NCI-H748 (cell line): ENCODE measurements at regions not wholly inside any gene's neighbourhood (a gene's known extent, or its start where the extent isn't known, plus 50 kb on each side); places are given as distances from the start of the nearest gene placed in this dataset.

Experiments
- DNase-seq: peaks from one replicate; lab custom pipeline; 2025; ENCODE audit not compliant: unreplicated experiment; lab: John Stamatoyannopoulos, UW

DNA sequence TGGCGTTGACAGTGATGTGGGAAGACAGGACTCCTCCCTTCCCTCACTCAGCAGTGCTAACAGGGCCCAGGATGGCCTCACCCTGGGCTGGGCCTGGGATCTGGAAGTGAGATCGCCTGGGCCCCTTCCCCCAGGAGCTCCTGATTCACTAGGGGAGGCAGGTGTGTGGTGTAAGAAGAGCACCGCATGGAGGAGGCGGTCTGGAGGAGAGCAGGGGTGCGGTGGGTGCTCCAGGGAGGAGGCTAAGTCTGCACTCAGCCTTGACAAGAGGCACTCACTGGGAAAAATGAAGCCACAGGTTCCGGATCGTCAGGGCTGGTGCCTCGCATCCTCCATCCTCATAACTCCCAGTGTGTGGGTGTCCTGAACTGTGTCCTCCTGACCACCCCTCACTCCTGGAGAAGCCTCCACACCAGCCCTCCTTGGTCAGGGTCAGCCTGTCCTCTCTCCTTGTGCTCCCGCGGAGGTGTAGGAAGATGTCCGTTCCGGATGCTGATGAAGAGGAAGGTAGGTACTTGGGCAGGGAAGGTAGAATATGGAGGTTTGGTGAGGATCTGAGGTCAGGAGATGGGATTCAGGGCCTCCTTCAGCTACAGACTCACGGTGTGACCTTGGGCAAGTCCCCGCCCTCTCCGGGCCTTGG lies 142.1 kb upstream of the WNT4 start:
- no peak for DNase-seq

DNA sequence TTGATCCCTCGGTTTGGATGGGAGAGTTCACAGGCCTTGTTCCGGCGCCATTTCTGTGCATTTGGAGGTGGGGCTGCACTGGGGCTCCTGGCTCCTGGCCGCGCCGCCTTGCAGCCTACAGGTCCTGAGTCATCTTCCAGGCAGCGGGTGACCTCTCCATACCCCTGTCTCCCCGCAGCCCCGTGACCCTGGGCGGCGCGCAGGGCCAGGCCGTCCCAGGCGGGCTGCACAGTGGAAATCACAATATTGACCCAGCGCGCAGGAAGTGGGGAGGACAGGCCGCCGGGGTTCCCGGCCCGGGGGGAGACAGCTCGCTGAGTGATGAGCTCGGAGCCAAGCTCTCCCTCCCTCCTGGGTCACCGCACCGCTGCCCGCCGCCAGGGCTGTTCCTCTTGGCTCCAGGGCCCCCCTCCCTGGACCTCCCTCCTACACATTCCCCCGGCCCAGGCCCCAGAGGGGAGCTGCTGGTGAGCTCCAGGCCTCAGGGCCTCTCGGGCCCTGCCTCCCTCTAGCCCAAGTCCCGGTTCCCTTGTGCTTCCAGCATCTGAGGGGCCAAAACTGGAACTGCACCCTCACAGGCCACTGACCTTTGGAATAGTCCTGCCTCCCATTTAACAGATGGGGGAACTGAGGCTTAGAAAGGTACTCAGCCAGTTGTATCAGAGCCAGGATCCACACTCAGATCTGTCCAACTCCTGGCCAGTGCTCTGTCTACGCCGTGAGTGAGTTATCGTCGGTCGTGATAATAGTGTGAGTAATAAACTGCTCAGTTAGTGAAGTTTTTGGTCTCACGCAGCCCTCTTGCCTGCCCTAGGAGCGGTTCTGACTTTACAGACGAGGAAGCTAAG lies 142.9 kb upstream of the WNT4 start:
- no peak for DNase-seq

DNA sequence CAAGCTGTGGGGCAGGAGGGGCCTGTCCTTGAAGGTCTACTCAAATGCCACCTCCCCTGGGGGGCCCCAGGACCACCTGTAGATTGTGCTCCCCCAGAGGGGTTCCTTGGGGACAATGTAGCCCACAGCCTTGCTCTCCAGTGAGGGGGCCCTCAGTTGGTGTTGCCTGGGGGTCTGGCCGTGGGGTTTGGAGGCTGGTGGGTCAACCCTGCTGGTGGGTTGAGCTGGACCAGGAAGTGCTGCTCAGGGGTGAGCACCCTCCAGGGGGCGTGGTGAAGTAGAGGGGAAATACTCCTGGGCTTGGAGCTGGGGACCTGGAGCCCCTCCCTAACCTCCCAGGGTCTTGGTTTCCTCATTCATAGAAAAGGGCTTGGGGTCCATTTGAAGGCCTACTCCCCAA lies 143.6 kb upstream of the WNT4 start:
- DNase-seq: no peak

DNA sequence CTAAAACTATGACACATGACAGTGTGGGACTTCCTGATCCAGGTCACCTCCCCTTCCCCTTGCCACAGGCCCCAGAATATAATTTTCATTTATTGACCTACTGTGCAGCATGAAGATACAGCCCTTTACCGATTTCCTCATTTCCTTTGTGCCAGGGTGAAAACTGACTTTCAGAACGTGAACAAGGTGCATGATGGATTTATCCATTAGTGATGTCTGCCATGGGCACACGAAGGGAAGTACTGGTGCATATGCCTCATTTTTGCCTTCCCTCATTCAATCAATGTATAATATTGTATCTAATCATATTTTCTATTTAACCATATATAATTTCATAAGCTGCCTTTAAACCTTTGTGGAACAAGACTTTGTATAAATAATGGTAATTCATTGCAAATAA lies 144.4 kb upstream of the WNT4 start:
- DNase-seq: no peak

DNA sequence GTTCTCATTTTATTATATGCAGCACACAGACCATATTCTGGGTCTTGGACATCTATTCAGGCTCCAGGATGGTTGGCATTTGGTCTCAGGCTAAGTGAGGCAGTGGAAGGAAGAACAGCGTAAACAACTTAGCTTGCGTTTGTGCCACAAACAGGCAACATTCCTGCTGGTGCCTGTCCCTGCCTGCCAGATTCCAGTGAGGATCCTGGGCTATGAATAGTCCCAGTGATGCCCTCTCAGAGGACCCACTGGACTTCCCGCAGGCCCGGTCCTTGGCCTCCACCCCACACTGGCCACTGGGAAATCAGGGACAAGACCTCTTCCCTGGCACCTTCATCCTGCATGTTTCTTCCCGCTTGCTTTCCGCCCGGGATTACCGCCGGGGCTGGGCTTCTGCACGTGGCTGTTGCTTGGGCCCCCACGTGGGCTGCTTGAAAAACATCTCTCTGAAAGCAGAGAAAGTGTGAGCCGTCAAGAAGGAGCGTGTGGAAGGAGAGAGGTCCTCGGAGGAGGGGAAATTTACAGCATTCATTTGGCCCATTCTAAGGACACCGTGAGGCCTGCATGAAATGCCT lies 145.1 kb upstream of the WNT4 start:
- DNase-seq: no peak

DNA sequence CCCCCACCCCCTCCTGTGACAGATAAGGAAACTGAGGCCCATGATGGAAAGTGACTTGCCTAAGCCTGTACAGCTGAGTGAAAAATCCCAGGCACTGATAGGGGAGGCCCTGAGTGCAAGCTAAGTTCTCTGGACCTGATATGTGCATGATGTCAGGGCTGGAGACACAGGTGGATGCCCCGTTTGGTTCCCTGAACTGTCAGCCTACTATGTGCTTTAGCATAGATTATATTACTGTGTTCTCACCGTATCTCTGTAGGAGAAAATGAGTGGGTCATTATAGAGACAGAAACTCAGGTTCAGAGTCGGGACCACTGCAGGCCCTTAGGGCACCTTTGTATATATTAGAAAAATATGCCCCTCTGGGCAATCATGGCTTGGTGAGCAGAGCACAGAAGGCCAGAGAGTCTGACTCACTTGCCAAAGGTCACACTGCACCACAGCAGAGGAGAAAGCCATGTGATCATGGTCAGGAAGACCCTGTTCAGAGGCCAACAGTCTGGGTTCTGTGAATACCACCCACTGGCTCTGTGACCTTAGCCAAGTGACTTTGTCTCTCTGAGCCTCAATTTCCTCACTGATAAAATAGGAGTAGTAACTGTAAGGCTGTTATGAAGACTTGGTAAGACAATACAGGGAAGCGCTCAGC lies 145.8 kb upstream of the WNT4 start:
- no peak for DNase-seq

DNA sequence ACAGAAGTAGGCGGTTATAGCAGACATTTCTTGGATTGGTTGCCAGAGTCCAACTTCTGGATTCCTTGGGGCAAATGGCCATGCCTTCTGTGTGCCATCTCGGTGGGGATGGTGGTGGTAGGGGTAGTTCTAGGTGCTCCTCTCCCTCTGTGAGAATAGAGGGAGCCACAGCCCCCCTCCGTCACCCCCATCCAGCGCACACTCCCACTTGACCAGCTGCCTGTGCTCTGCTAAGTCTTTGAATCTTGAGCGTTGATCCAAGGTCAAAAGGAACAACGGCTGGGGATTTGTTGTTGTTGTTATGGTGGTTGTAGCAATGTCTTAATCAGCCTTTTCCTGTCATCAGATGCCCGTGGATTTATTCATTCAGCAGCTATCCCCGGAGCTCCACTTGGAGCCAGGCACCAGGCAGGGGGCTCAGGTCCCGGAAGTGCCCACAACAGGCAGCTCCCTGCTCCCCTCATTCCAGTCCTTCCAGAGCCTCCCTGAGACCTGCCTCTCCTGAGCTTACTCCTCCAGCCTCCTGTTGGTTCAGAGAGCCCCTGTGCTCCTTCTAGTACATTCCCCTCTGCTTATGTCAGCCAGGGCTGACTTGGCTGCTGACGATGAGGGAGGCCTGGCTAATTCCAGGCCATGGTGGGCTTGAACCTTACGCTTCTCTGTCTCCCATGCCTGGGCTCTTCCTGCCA lies 146.6 kb upstream of the WNT4 start:
- DNase-seq: no peak

DNA sequence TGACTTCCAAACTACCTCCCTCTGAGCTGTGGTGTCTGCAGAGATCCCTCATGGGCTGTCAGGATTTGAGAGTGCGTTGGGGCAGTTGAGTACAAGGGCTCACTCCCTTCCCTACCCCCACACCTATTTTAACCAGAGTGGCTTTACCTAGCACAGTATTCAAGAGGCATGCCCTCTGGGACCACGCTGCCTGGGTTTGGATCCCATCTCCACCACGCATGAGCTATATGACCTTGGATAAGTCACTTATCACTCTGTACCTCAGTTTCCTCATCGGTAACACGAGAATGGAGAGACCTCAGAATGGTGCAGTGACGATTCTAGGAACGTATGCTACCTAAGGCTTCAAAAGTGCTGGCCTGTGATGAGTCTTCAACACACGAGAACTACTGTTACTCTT lies 147.3 kb upstream of the WNT4 start:
- no peak for DNase-seq

DNA sequence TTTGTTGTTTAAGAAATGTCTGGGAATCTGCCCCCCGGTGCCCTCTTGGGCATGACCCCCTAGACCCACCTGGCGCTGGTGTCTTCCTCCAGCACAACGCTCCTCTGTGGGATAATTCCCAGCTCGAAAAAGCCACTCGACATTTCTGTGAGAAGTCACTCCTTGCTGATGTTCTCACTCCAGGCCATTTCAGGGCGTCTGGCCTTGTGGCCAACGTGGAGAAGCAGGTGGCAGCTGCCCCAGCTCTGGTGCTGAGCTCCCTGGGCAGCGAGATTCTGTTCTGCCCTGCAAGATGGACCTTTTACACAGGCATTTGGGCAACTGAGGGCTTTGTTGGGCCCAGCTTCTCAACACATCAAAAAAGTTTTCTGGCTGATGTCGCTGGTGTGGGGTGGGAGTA lies 147.7 kb upstream of the WNT4 start:
- no peak for DNase-seq

DNA sequence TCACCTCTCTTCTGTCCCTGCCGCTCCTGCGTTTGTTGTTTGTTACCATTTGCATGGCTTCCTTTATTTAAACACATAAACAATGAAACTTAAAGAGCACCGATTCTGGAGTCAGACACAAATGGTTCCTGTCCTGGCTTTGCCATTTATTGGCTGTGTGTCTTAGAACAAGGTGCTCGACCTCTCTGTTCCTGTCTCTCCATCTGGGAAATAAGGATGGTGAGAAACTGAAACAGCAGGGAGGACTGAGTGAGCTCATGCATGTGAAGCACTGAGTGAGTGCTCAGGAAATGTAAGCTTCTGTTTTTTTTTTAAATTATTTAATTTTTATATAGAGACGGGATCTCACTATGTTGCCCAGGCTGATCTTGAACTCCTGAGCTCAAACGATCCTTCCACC lies 148.2 kb upstream of the WNT4 start:
- DNase-seq: no peak

DNA sequence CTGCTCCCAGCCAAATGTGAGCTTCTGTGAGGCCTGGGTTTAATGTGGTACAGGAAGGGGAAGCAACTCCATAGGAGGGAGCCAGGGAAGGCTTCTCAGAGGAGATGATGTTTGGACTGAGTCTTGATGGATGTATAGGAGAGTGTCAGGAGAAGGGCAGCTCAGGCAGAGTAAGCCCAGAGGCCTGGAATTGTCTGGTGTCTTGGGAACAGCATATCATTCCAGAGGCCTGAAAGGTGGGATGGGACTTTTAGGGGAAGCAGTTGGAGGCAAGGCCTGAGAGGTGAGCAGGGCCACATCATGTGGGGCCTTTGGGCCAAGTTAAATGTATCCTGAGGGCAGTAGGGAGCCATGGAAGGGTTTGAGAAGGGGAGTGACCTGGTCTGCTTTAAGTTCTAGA lies 148.6 kb upstream of the WNT4 start:
- no peak for DNase-seq

DNA sequence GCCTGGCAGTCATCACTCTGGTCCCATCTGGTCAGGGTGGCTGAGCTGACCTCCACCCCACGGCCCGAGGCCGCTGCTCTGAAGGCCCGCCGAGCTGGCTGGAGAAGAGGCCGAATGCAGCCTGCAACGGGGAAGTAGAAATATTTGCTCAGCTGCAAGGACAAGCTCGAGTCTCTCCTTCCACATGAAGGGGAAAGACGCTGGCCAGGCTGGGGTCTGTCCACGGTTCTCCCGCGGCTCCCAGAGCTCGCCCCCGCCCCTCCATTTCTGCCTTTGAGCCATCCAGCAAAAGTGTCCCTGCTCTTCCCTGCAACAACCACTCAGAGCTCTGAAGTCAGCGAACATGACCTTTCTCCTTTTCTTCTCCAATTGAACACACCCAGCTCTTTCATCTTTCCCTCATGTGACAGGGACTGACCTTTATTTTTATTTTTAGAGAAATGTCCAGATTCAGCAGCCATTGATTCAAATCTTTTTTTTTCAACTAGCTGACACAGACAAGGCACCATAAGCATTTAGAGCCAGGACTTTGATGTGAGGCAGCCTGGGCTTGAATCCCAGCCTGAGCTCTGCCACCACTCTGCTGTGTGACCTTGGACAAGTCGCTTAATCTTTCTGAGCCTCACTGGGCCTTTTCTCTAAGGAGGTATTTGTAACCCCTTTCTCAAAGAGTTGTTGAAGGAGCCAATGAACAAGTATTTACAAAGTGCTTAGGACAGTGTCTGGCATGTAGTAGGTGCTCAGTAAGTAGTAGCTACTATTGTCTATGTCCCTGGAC lies 149.3 kb upstream of the WNT4 start:
- DNase-seq: no peak

DNA sequence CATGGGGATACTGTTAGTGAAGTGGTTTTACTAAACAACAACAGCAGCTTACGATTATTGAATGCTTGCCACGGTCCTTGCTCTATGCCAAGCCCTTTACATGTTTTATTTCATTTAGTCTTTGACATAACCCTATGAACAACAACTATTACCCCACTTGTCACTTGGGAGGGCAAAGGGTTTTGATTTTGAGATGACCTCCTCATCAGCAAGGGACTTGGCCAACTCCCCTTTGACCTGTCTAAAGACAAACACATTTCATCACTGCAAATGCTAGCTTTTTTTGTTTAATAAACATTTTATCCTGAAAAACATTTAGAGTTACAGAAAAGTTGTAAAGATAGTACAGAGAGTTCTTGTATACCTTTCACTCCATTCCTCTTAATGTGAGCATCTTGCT lies 152.5 kb upstream of the WNT4 start:
- DNase-seq: no peak

DNA sequence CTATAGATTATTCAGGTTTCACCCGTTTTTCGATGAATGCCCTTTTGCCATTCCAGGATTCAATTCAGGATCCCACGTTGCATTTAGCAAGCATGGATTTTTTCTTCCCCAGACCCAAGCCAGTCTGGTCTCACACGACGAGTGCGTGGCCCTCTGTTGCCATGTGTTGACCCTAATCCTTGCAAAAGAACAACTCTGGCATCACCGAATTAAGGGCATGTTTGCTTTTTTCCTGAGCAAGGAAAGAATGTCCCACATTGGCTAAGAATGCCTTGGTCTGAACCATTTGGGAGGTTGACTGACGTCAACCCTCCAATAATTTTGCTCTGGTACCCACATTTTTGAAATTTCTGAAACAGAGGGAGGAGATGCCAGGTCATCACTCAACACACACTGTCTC lies 153.0 kb upstream of the WNT4 start:
- no peak for DNase-seq

DNA sequence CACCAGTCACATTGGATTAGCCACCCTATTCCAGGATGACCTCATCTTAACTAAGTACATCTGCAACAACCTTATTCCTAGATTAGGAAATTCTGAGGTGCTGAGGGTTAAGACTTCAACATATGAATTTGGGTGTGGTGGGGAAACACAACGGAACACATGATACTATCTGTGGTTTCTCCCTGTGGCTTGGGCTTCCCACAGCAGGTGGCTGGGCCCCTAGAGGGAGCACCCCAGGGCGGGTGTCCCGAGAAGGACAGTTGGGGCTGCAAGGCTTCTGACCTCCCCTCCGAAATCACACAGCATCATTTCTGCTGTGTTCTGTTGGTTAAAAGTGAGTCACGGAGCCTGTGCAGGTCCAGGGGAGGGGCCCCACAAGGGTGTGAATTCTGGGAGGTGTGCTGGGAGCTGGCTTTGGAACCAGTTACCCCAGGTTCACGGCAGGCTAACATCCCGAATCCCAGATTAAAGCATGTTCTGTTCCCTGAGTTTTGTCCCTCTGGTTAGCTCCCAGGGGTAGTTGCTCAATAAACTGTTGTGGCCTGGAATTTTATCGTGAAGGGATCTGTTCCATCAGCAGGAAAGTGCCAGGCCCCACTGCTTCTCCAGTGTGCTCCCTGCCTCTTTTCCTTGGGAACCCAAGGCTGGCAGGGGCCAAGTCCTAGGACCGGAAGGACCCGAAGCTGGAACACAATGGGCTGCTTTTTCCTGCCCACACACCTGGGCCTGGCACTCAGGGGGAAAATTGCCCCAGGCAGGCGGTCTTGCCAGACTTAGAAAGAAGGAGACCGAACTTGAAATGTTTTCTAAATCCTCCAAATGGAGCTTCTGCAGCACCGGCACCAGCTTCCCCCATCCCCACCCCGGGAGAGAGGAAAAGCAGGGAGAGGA lies 154.0 kb upstream of the WNT4 start:
- DNase-seq: no peak

DNA sequence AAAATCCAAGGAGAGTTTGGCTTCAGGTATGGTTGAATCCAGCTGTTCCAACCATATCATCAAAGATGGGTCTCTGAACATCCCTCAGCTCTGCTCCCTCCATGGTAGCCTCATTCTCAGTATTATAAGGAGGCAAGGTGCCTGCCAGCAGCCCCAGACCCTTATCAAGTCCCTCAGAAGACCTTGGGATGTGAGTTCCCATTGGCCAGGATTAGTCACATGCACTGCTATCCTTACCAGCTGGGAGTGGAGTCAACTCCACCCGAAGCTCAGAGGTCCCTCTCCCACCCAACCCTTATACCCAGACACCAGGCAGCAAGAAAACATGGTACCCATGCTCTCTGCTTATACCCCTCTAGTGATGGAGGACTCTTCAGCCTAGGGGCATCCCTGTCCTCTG lies 153.7 kb upstream of the ZBTB40 start:
- no peak for DNase-seq

DNA sequence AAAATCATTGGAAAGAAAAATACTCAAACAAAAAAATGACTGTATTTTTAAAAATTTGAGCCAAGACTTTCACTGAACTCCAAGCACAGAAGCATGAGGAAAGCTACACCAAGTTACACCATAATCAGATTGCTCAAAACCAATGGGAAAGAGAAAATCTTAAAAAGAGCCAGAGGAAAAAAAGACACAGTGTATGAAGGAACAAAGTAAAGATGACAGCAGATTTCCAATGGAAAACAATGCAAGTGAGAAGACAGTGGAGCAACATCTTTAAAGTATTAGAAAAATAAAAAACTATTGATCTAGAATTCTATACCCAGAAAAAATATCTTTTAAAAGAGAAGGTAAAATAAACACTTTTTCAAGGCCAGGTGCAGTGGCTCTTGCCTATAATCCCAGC lies 147.8 kb upstream of the ZBTB40 start:
- no peak for DNase-seq

DNA sequence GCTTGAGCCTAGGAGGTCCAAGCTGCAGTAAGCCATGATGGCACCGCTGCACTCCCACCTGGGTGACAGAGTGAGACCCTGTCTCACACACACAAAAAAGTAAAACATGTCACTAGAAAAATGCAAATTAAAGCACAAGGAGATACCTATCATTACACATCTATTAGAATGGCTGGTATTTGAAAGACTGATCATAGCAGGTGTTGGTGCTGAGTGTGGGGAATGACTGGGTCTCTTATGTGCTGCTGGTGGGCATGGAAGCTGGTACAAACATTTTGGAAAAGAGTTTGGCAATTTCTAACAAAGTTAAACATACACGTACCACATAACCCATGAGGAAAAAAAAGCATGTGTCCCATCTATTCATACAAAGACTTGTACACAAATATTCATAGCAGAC lies 142.1 kb upstream of the ZBTB40 start:
- DNase-seq: no peak

DNA sequence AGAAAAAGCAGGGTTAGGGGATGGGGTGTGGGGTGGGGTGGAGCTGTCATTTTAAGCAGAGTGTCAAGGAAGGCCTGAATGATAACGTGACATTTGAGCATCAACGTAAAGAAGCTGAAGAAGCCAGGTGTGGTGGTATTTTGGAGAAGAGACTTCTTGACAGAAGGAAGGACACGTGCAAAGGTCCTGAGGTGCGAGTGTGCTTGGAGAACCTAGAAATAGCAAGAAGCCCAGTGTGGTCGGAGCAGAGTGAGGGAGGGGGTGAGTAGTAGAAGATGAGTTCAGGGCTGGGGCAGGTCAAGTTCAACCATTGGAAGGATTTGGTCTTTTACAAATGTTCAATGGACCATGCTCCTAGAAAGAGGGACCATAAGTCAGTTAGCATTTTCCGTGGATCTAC lies 140.2 kb upstream of the ZBTB40 start:
- no peak for DNase-seq

DNA sequence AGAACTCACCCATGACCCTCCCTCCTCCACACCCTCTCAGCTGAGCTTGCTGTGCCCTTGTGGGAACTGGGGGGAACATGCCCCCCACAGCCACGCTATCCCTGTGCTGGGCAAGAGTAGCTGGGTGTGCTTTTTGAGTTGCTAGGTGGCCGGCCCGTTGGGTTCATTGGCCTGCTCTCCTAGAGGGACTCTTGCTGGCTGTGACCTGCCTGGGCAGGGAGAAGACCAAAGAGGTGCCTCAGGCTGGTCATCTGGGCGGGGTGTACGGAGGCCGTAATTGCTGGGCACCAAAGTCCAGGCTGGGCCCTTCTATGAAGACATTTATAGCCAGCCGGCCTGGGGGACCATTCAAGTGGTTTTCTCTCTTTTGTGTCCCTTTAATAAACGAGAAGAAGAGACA lies 138.3 kb upstream of the ZBTB40 start:
- no peak for DNase-seq
